ENCODE measurements at regions not wholly inside any gene's neighbourhood (a gene's known extent, or its start where the extent isn't known, plus 50 kb on each side); places are given as distances from the start of the nearest gene placed in this dataset.

GRCh38 chr20:63074631-63075030 is 67.9 kb upstream of the BHLHE23 start:
- TF ChIP-seq CEBPB (IDR thresholded peaks at IDR 0.05) (no peak), RAD21 (IDR thresholded peaks at IDR 0.05; ENCODE audit: low read depth) (no peak), USF1 (IDR thresholded peaks at IDR 0.05) (no peak), TAF1 (IDR thresholded peaks at IDR 0.05; ENCODE audit: low read depth) (no peak), MAX (IDR thresholded peaks at IDR 0.05) (no peak), REST (IDR thresholded peaks at IDR 0.05; ENCODE audit: low read depth) (no peak)

- TF ChIP-seq EGR1 (IDR thresholded peaks at IDR 0.05) = no peak
- TF ChIP-seq RAD21 (IDR thresholded peaks at IDR 0.05; ENCODE audit: low read depth) = no peak
- TF ChIP-seq USF1 (IDR thresholded peaks at IDR 0.05) = no peak
- no peak for TF ChIP-seq TCF12 (IDR thresholded peaks at IDR 0.05; ENCODE audit: low read depth)
- no peak for TF ChIP-seq FOXM1 (IDR thresholded peaks at IDR 0.05; ENCODE audit: borderline replicate concordance, low read depth)
- no peak for TF ChIP-seq YY1 (IDR thresholded peaks at IDR 0.05; ENCODE audit: low read depth)
- no peak for TF ChIP-seq CREB1 (IDR thresholded peaks at IDR 0.05; ENCODE audit: low read depth)
- no peak for TF ChIP-seq NFIC (IDR thresholded peaks at IDR 0.05)
- TF ChIP-seq CEBPB (IDR thresholded peaks at IDR 0.05) = no peak
- no peak for TF ChIP-seq REST (IDR thresholded peaks at IDR 0.05; ENCODE audit: low read depth)
- TF ChIP-seq EP300 (IDR thresholded peaks at IDR 0.05; ENCODE audit: borderline replicate concordance) = no peak
Measured at GRCh38 chr20:63074182-63074581, 67.4 kb upstream of the BHLHE23 start.

GRCh38 chr20:63073738-63074065 is 66.9 kb upstream of the BHLHE23 start:
- no peak for TF ChIP-seq CREB1 (IDR thresholded peaks at IDR 0.05; ENCODE audit: low read depth)
- no peak for TF ChIP-seq YY1 (IDR thresholded peaks at IDR 0.05; ENCODE audit: low read depth)
- no peak for TF ChIP-seq TEAD4 (IDR thresholded peaks at IDR 0.05)
- TF ChIP-seq CEBPB (IDR thresholded peaks at IDR 0.05) = no peak
- no peak for TF ChIP-seq TCF12 (IDR thresholded peaks at IDR 0.05; ENCODE audit: low read depth)
- TF ChIP-seq EP300 (IDR thresholded peaks at IDR 0.05; ENCODE audit: borderline replicate concordance) = no peak

GRCh38 chr20:63072991-63073737 is 66.4 kb upstream of the BHLHE23 start:
- no peak for TF ChIP-seq TCF12 (IDR thresholded peaks at IDR 0.05; ENCODE audit: low read depth)
- TF ChIP-seq REST (IDR thresholded peaks at IDR 0.05; ENCODE audit: low read depth) = no peak
- TF ChIP-seq RAD21 (IDR thresholded peaks at IDR 0.05; ENCODE audit: low read depth) = no peak
- TF ChIP-seq NFIC (IDR thresholded peaks at IDR 0.05) = no peak
- TF ChIP-seq EP300 (IDR thresholded peaks at IDR 0.05; ENCODE audit: borderline replicate concordance) = no peak
- no peak for TF ChIP-seq EGR1 (IDR thresholded peaks at IDR 0.05)
- TF ChIP-seq MAX (IDR thresholded peaks at IDR 0.05) = no peak
- no peak for TF ChIP-seq ZBTB7A (IDR thresholded peaks at IDR 0.05; ENCODE audit: low read depth)
- TF ChIP-seq YY1 (IDR thresholded peaks at IDR 0.05; ENCODE audit: low read depth) = no peak
- TF ChIP-seq TEAD4 (IDR thresholded peaks at IDR 0.05) = no peak
- TF ChIP-seq FOXM1 (IDR thresholded peaks at IDR 0.05; ENCODE audit: borderline replicate concordance, low read depth) = no peak
- no peak for TF ChIP-seq USF1 (IDR thresholded peaks at IDR 0.05)
- no peak for TF ChIP-seq CREB1 (IDR thresholded peaks at IDR 0.05; ENCODE audit: low read depth)
